ENCODE measurements at regions not wholly inside any gene's neighbourhood (a gene's known extent, or its start where the extent isn't known, plus 50 kb on each side); places are given as distances from the start of the nearest gene placed in this dataset.
"Not testable (repeated sequence)": the region's sequence is repeated elsewhere in the genome, so short reads cannot be mapped to it uniquely, and the experiment has no call there.

DNA sequence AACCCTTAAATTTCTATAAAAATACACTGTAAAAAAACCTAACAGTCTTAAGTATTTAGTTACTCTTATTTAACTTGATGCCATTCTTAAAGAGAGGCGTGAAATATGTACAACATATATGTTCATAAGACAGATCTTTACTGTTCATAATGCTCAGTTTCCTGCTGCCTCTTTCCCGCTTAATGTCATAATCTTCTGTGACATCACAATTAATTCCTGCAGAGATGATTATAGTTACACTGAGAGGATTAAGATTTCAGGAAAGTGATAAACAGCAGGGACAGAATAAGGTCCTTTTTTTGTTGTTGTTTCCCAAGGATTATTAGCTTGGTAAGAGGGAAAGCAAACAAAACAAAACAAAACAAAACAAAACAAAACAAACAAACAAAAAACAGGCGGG, 801.4 kb downstream of the FLRT2 start:
- Histone ChIP-seq H3K27me3 (ENCODE audit: insufficient read depth, low read length) (no peaks in the 10 kb centered on the region), H3K27ac (ENCODE audit: low read depth, low read length) (no peak overlapping the region), H3K4me1 (ENCODE audit: insufficient read depth, low read length) (no peaks in the 10 kb centered on the region), H3K79me2 (ENCODE audit: insufficient read depth, low read length) (no peaks in the 10 kb centered on the region), H3K36me3 (ENCODE audit: insufficient read depth, low read length) (no peaks in the 10 kb centered on the region), H4K20me1 (ENCODE audit: insufficient read depth, low read length) (no peaks in the 10 kb centered on the region), H3K4me3 (ENCODE audit: insufficient read depth, low read depth, low read length) (no peak overlapping the region), H3K4me2 (ENCODE audit: low read length) (no peak overlapping the region), H3K9me3 (ENCODE audit: insufficient read depth, low read depth, low read length) (no peaks in the 10 kb centered on the region), H2AFZ (ENCODE audit: low read depth, low read length) (no peak overlapping the region), H3K9ac (ENCODE audit: low read length) (no peak overlapping the region)
- Mint-ChIP-seq H3K36me3 (ENCODE audit: low read depth, unreplicated experiment) (no peaks in the 10 kb centered on the region), H3K4me3 (ENCODE audit: unreplicated experiment) (no peak overlapping the region), H3K4me1 (ENCODE audit: low read depth, unreplicated experiment) (no peaks in the 10 kb centered on the region), H3K9me3 (ENCODE audit: unreplicated experiment) (no peaks in the 10 kb centered on the region), H3K27ac (ENCODE audit: unreplicated experiment) (no peak overlapping the region), H3K27me3 (ENCODE audit: low read depth, unreplicated experiment) (no peaks in the 10 kb centered on the region)
- DNase-seq (ENCODE audit: low read depth) (no peak), FAIRE-seq (no peak)
- TF ChIP-seq EZH2 (IDR thresholded peaks at IDR 0.05; ENCODE audit: insufficient read depth, low read length): no peak
- TF ChIP-seq, protein P1, sequence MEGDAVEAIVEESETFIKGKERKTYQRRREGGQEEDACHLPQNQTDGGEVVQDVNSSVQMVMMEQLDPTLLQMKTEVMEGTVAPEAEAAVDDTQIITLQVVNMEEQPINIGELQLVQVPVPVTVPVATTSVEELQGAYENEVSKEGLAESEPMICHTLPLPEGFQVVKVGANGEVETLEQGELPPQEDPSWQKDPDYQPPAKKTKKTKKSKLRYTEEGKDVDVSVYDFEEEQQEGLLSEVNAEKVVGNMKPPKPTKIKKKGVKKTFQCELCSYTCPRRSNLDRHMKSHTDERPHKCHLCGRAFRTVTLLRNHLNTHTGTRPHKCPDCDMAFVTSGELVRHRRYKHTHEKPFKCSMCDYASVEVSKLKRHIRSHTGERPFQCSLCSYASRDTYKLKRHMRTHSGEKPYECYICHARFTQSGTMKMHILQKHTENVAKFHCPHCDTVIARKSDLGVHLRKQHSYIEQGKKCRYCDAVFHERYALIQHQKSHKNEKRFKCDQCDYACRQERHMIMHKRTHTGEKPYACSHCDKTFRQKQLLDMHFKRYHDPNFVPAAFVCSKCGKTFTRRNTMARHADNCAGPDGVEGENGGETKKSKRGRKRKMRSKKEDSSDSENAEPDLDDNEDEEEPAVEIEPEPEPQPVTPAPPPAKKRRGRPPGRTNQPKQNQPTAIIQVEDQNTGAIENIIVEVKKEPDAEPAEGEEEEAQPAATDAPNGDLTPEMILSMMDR (IDR thresholded peaks at IDR 0.05; ENCODE audit: insufficient read depth, low read depth, low read length): no peak

DNA sequence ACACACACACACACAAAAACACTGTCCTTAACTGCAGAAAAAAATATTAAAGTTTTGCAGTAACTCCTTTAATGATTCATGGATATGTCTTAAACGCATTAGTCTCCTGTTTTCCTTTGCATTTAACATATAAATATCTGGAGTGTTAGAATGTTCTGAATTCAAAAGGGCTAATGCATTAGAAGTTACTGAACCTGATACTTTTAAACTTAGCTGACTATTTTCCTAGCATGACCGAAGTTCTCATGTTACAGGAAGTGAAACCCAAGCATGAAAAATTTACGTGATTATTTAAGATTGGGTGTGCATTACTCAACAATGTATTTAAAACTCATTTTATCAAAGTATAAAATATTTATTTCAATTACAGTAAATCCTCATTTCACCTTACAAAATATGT, 791.2 kb downstream of the FLRT2 start:
- TF ChIP-seq EZH2 (IDR thresholded peaks at IDR 0.05; ENCODE audit: insufficient read depth, low read length): no peak
- TF ChIP-seq, protein P1 (IDR thresholded peaks at IDR 0.05; ENCODE audit: insufficient read depth, low read depth, low read length): no peak
- FAIRE-seq (no peak), DNase-seq (ENCODE audit: low read depth) (no peak)
- peaks cover 3% of the 10 kb centered on the region for H3K9me3 ChIP-seq (ENCODE audit: insufficient read depth, low read depth, low read length)
- Mint-ChIP-seq H3K4me1 (ENCODE audit: low read depth, unreplicated experiment) (no peaks in the 10 kb centered on the region), H3K27ac (ENCODE audit: unreplicated experiment) (no peak overlapping the region), H3K4me3 (ENCODE audit: unreplicated experiment) (no peak overlapping the region), H3K36me3 (ENCODE audit: low read depth, unreplicated experiment) (no peaks in the 10 kb centered on the region), H3K9me3 (ENCODE audit: unreplicated experiment) (no peaks in the 10 kb centered on the region), H3K27me3 (ENCODE audit: low read depth, unreplicated experiment) (no peaks in the 10 kb centered on the region)
- no peaks in the 10 kb centered on the region for H3K4me1 ChIP-seq (ENCODE audit: insufficient read depth, low read length)
- H3K4me3 ChIP-seq (ENCODE audit: insufficient read depth, low read depth, low read length): no peak overlapping the region
- H3K9ac ChIP-seq (ENCODE audit: low read length): no peak overlapping the region
- H3K27ac ChIP-seq (ENCODE audit: low read depth, low read length): no peak overlapping the region
- H4K20me1 ChIP-seq (ENCODE audit: insufficient read depth, low read length): no peaks in the 10 kb centered on the region
- H3K27me3 ChIP-seq (ENCODE audit: insufficient read depth, low read length): no peaks in the 10 kb centered on the region
- no peaks in the 10 kb centered on the region for H3K79me2 ChIP-seq (ENCODE audit: insufficient read depth, low read length)
- H3K36me3 ChIP-seq (ENCODE audit: insufficient read depth, low read length): no peaks in the 10 kb centered on the region
- no peak overlapping the region for H3K4me2 ChIP-seq (ENCODE audit: low read length)
- H2AFZ ChIP-seq (ENCODE audit: low read depth, low read length): no peak overlapping the region

DNA sequence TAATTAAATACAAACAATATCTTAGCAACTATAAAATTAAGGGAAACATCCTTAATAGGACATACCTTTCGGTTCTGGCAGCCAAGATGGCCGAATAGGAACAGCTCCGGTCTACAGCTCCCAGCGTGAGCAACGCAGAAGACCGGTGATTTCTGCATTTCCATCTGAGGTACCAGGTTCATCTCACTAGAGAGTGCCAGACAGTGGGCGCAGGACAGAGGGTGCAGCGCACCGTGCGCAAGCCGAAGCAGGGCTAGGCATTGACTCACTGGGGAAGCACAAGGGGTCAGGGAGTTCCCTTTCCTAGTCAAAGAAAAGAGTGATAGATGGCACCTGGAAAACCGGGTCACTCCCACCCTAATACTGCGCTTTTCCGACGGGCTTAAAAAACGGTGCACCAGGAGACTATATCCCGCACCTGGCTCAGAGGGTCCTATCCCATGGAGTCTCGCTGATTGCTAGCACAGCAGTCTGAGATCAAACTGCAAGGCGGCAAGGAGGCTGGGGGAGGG, 782.3 kb downstream of the FLRT2 start:
- not testable (repeated sequence) for H3K4me2 ChIP-seq (ENCODE audit: low read length); H3K36me3 Mint-ChIP-seq (ENCODE audit: low read depth, unreplicated experiment); H3K4me3 Mint-ChIP-seq (ENCODE audit: unreplicated experiment); FAIRE-seq; H3K9me3 Mint-ChIP-seq (ENCODE audit: unreplicated experiment); H3K36me3 ChIP-seq (ENCODE audit: insufficient read depth, low read length); H3K79me2 ChIP-seq (ENCODE audit: insufficient read depth, low read length); H3K4me1 ChIP-seq (ENCODE audit: insufficient read depth, low read length); H2AFZ ChIP-seq (ENCODE audit: low read depth, low read length); H3K9ac ChIP-seq (ENCODE audit: low read length); H3K27ac ChIP-seq (ENCODE audit: low read depth, low read length); H4K20me1 ChIP-seq (ENCODE audit: insufficient read depth, low read length); H3K27me3 ChIP-seq (ENCODE audit: insufficient read depth, low read length); H3K27ac Mint-ChIP-seq (ENCODE audit: unreplicated experiment); H3K4me1 Mint-ChIP-seq (ENCODE audit: low read depth, unreplicated experiment); H3K4me3 ChIP-seq (ENCODE audit: insufficient read depth, low read depth, low read length); DNase-seq (ENCODE audit: low read depth); H3K27me3 Mint-ChIP-seq (ENCODE audit: low read depth, unreplicated experiment); H3K9me3 ChIP-seq (ENCODE audit: insufficient read depth, low read depth, low read length)
